BE2C (cell line): ENCODE measurements at regions not wholly inside any gene's neighbourhood (a gene's known extent, or its start where the extent isn't known, plus 50 kb on each side); places are given as distances from the start of the nearest gene placed in this dataset.

Experiments
- DNase-seq: peaks from one replicate; pipeline ENCODE4 v3.0.0-alpha.2; 2020
- H3K27me3 ChIP-seq: fragments of 250-450 bp; sonication (Bioruptor Pico); 2 replicates; pipeline ENCODE4 v1.5.1; 2020; ENCODE audit warnings: mild to moderate bottlenecking
- H3K36me3 ChIP-seq: fragments of 250-450 bp; sonication (Bioruptor Pico); 2 replicates; pipeline ENCODE4 v1.5.1; 2020; ENCODE audit warnings: mild to moderate bottlenecking
- H3K4me1 ChIP-seq: fragments of 250-450 bp; sonication (Bioruptor Pico); 2 replicates; pipeline ENCODE4 v1.5.1; 2020
- H3K4me3 ChIP-seq: 2 replicates; pipeline ENCODE4 v1.5.1; 2011; ENCODE audit warnings: low read depth, low read length
- H3K9me3 ChIP-seq: fragments of 250-450 bp; sonication (Bioruptor Pico); 2 replicates; pipeline ENCODE4 v1.5.1; 2020
- TF ChIP-seq, protein P1 (sequence below): IDR thresholded peaks from 2 replicates; pipeline ENCODE4 v1.5.1; 2012; ENCODE audit warnings: mild to moderate bottlenecking, low read depth, low read length

DNA sequence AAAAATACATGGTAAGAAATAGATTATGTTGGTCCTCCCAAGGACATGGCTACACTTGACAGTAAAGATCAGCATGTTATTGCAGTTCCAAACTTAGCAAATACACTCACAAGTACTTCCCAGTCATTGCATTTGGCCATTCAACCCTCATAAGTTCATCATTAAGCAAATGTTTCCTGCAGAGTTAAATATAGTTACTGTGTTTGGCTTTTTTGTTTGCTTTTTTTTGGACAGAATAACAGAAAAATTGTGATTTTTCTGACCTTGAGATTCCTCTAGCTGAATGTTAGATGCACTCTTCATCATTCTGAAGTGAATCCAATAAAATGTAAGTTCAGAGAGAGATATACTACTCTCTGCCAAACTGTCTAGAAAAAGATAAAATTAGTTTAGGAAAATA, 295.3 kb downstream of the GPD2 start:
- Histone ChIP-seq H3K4me3 (no peak overlapping the region), H3K36me3 (no peaks in the 10 kb centered on the region), H3K4me1 (no peaks in the 10 kb centered on the region), H3K9me3 (no peaks in the 10 kb centered on the region), H3K27me3 (no peaks in the 10 kb centered on the region)
- TF ChIP-seq, protein P1, sequence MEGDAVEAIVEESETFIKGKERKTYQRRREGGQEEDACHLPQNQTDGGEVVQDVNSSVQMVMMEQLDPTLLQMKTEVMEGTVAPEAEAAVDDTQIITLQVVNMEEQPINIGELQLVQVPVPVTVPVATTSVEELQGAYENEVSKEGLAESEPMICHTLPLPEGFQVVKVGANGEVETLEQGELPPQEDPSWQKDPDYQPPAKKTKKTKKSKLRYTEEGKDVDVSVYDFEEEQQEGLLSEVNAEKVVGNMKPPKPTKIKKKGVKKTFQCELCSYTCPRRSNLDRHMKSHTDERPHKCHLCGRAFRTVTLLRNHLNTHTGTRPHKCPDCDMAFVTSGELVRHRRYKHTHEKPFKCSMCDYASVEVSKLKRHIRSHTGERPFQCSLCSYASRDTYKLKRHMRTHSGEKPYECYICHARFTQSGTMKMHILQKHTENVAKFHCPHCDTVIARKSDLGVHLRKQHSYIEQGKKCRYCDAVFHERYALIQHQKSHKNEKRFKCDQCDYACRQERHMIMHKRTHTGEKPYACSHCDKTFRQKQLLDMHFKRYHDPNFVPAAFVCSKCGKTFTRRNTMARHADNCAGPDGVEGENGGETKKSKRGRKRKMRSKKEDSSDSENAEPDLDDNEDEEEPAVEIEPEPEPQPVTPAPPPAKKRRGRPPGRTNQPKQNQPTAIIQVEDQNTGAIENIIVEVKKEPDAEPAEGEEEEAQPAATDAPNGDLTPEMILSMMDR = no peak
- no peak for DNase-seq

DNA sequence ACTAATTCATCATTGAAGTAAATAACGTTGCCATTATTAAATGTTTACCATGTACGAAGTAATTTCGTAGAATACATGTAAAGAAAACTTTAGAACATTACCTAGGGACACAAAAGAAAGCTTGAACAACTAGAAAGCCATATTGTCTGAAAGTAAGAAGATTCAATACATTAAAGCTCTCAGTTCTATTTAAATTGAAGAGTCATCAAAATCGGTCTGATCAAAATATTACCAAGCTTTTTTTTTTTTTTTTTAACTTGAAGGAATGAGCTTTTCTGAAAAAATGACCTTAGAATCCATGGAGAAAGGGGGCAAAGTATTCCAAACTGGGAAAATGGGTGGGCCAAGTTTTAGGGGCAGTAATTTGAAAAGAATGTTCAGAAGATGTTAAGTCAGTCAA, 300.8 kb downstream of the GPD2 start:
- TF ChIP-seq, protein P1 = no peak
- Histone ChIP-seq H3K36me3 (no peaks in the 10 kb centered on the region), H3K4me1 (no peaks in the 10 kb centered on the region), H3K27me3 (no peaks in the 10 kb centered on the region), H3K9me3 (no peaks in the 10 kb centered on the region), H3K4me3 (no peak overlapping the region)
- no peak for DNase-seq

DNA sequence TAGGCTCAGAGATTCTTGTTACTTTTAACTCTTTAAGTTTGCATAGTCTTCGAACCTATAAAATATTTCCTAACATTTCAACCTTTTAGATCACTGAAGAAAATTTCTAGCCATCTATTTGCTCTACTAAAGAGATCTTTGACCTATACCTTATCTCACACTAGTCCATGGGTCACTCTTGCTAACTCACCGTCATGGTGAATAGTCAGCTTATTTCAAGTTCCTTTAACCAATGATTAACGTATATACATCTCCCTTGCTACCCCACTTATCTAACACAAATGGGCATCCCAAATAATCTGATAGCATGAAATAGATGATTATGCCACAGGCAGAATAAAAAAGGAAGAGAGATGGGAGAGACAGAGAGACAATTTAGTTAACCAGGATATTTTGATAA, 303.1 kb downstream of the GPD2 start:
- Histone ChIP-seq H3K4me3 (no peak overlapping the region), H3K27me3 (no peaks in the 10 kb centered on the region), H3K9me3 (no peaks in the 10 kb centered on the region), H3K4me1 (no peaks in the 10 kb centered on the region), H3K36me3 (no peaks in the 10 kb centered on the region)
- DNase-seq = no peak
- TF ChIP-seq, protein P1 = no peak

DNA sequence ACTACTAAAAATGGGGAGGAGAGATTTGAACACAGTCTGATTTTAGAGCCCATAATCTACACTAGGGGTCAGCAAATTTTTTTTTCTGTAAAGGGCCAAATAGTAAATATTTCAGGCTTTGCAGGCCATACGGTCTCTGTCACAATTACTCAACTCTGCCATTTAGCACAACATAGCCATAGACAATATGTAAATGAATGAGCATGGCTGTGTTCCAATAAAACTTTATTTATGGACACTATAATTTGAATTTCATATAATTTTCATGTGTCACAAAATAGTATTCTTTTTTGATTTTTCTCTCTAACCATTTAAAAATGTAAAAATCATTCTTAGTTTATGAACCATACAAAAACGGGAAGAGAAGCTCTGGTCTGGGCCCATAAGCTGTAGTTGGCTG, 309.4 kb downstream of the GPD2 start:
- DNase-seq = no peak
- H3K27me3 ChIP-seq = no peaks in the 10 kb centered on the region

DNA sequence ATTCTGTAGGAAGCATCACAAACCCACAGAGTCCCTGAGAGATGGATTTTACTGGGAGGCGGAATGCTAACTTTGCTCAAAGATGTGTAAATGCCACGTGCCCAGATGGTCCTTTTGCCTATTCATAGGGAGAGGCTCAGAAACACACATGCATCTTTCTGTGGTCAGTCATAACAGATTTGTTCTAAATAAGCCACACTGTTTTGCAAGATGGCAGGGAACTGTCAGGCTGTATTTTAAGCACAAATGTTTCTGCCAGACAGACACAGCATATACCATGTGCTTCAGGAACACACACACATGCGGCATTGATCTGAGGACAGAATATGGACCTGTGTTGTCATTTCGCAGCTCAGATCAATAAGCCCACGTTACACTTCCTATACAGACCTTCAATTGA, 312.0 kb downstream of the GPD2 start:
- H3K27me3 ChIP-seq = no peaks in the 10 kb centered on the region
- TF ChIP-seq, protein P1 = no peak
- no peak overlapping the region for H3K4me3 ChIP-seq
- no peaks in the 10 kb centered on the region for H3K4me1 ChIP-seq
- DNase-seq = no peak
- no peaks in the 10 kb centered on the region for H3K36me3 ChIP-seq
- no peaks in the 10 kb centered on the region for H3K9me3 ChIP-seq

More for the DNA sequence above, 309.4 kb downstream of the GPD2 start:
- no peak overlapping the region for H3K4me3 ChIP-seq
- H3K4me1 ChIP-seq = no peaks in the 10 kb centered on the region
- H3K9me3 ChIP-seq = no peaks in the 10 kb centered on the region
- H3K36me3 ChIP-seq = no peaks in the 10 kb centered on the region
- TF ChIP-seq, protein P1 = no peak

DNA sequence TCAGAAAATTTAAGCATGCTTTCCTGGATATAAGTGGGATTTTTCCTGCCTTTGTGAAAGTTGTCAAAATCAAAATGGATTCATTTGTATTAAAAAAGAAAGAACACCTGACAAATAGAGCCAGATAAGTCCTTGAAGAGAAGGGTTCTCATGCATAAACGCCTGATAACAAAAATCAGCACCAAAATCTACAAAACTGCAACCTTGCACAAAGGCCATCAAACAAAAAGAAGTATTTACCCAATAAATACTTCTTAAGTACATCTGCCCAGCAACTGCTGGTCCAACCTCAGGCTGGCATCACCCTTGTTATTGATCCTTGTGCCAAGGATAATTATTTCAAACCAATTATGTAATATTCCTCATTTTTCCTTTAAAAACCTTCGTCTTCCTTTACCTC, 315.9 kb downstream of the GPD2 start:
- H3K4me1 ChIP-seq = no peaks in the 10 kb centered on the region
- TF ChIP-seq, protein P1 = no peak
- no peaks in the 10 kb centered on the region for H3K27me3 ChIP-seq
- no peak overlapping the region for H3K4me3 ChIP-seq
- H3K9me3 ChIP-seq = no peaks in the 10 kb centered on the region
- H3K36me3 ChIP-seq = no peaks in the 10 kb centered on the region
- no peak for DNase-seq
